ENCODE measurements at regions not wholly inside any gene's neighbourhood (a gene's known extent, or its start where the extent isn't known, plus 50 kb on each side); places are given as distances from the start of the nearest gene placed in this dataset.

DNA sequence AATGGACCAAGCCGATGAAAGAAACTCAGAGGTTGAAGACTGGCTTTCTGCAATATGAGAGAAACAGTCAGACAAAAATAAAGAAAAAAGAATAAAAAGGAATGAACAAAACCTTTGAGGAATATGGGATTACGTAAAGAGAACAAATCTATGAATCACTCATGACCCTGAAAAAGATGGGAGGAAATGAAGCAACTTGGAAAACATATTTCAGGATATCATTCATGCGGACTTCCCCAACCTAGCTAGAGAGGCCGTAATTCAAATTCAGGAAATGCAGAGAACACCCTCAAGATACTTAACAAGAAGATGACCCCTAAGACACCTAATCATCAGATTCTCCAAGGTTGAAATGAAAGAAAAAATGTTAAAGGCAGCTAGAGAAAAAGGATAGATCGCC, 705.3 kb upstream of the CHRM3 start:
- no peak for TF ChIP-seq CTCF (conservative IDR thresholded peaks at IDR 0.05; ENCODE audit: low read length)
- no peak for TF ChIP-seq EZH2phosphoT487 (IDR thresholded peaks at IDR 0.05; ENCODE audit: borderline replicate concordance)
